Occipital lobe (tissue), 1 donor: ENCODE measurements at regions not wholly inside any gene's neighbourhood (a gene's known extent, or its start where the extent isn't known, plus 50 kb on each side); places are given as distances from the start of the nearest gene placed in this dataset.

ENCODE experiments used
- DNase-seq: peaks from one replicate; lab custom pipeline; 2025; lab: John Stamatoyannopoulos, UW

DNA sequence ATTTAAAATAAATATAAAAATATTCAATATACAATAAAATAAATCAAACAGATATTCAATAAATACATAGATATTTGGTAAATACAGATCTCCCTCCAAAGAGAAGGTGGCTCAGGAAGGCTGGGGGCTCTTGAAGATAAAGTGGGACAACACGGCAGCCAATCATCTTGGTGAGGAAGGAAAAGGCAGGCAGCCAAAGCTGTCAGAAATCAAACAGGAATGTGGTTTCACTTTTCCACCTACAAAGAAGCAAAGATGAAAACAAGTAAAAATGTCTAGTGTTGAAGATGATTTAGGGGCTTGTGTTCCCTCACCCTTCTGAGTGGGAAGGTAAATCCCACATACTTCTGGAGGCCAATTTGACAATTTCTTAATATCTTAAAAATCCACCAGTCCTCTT is 85.7 kb downstream of the B3GNT2 start:
- no peak for DNase-seq

DNA sequence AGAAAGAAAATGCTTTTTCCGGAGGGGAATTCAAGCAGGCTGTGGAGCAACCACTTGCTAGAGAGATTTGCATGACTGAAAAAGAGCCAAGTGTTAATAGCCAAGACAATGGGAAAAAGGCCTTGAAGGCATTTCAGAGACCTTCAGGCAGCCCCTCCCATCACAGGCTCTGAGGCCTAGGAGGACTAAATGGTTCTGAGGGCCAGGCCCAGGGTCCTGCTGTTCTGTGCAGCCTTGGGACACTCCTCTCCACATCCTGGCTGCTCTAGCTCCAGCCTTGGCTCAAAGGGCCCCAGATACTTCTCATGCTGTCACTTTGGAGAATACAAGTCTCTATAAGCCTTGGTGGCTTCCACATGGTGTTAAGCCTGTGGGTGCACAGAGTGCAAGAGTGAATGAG is 81.8 kb downstream of the B3GNT2 start:
- DNase-seq = no peak
